Activated CD8-positive, alpha-beta T cell treated with anti-CD3 and anti-CD28 coated beads, Interleukin-2, amount 10 ng/mL, durations not matched to agents 7 days and 5 days (primary cell): ENCODE measurements at regions not wholly inside any gene's neighbourhood (a gene's known extent, or its start where the extent isn't known, plus 50 kb on each side); places are given as distances from the start of the nearest gene placed in this dataset.
"Not testable (repeated sequence)": the region's sequence is repeated elsewhere in the genome, so short reads cannot be mapped to it uniquely, and the experiment has no call there.

Experiments
- ATAC-seq: fragments of 150-1000 bp; cut with Tn5 transposase; one replicate; pipeline ENCODE4 v1.10.0; 2021; ENCODE audit warnings: moderate library complexity
- CTCF ChIA-PET: fragments of 350-600 bp; sonication (Branson Sonifier 250); formaldehyde crosslinking; loops from one replicate; lab custom pipeline; 2021; ENCODE audit warnings: antibody characterized with exemption; lab: Charles Lee
- POLR2A ChIA-PET: fragments of 350-600 bp; sonication (Branson Sonifier 250); formaldehyde crosslinking; loops from one replicate; lab custom pipeline; 2021; ENCODE audit warnings: antibody characterized with exemption; lab: Charles Lee
- DNase-seq: peaks from one replicate; pipeline ENCODE4 v3.0.0-alpha.2; 2020
- H3K27ac Mint-ChIP-seq: one replicate; pipeline ENCODE4 v1.8.0; 2021; ENCODE audit warnings: mild to moderate bottlenecking, mixed read lengths
- H3K27me3 Mint-ChIP-seq: one replicate; pipeline ENCODE4 v1.8.0; 2021; ENCODE audit warnings: low read depth, mixed read lengths
- H3K36me3 Mint-ChIP-seq: one replicate; pipeline ENCODE4 v1.8.0; 2021; ENCODE audit warnings: low read depth, mixed read lengths
- H3K4me1 Mint-ChIP-seq: one replicate; pipeline ENCODE4 v1.8.0; 2021; ENCODE audit warnings: low read depth, mixed read lengths
- H3K4me3 Mint-ChIP-seq: one replicate; pipeline ENCODE4 v1.8.0; 2021; ENCODE audit warnings: mild to moderate bottlenecking, mixed read lengths
- H3K9me3 Mint-ChIP-seq: one replicate; pipeline ENCODE4 v1.8.0; 2022; ENCODE audit warnings: mixed read lengths; ENCODE audit not compliant: insufficient read depth

GRCh38 chrY:3037471-3037870 lies 102.3 kb downstream of the ZFY start:
- ATAC-seq (no peak), DNase-seq (no peak)
- CTCF ChIA-PET, result no interaction called here
- H3K27ac Mint-ChIP-seq, result no peak overlapping the region
- H3K4me1 Mint-ChIP-seq, result peaks cover 2% of the 10 kb centered on the region
- POLR2A ChIA-PET, result no interaction called here
- H3K4me3 Mint-ChIP-seq, result no peak overlapping the region
- no peaks in the 10 kb centered on the region for H3K36me3 Mint-ChIP-seq
- no peaks in the 10 kb centered on the region for H3K27me3 Mint-ChIP-seq
- H3K9me3 Mint-ChIP-seq, result no peaks in the 10 kb centered on the region

- ATAC-seq, result no peak
Observed at GRCh38 chrY:3040415-3040814, 105.2 kb downstream of the ZFY start.

GRCh38 chrY:3041985-3042384 lies 106.8 kb downstream of the ZFY start:
- no peak for DNase-seq
- Mint-ChIP-seq H3K4me3 (no peak overlapping the region), H3K9me3 (no peaks in the 10 kb centered on the region), H3K27ac (no peak overlapping the region), H3K36me3 (no peaks in the 10 kb centered on the region), H3K4me1 (no peaks in the 10 kb centered on the region), H3K27me3 (no peaks in the 10 kb centered on the region)
- ChIA-PET CTCF (no interaction called here), POLR2A (no interaction called here)
- no peak for ATAC-seq

More at GRCh38 chrY:3040415-3040814, 105.2 kb downstream of the ZFY start:
- peaks cover 2% of the 10 kb centered on the region for H3K4me1 Mint-ChIP-seq
- CTCF ChIA-PET, result no interaction called here
- H3K4me3 Mint-ChIP-seq, result no peak overlapping the region
- H3K36me3 Mint-ChIP-seq, result no peaks in the 10 kb centered on the region
- POLR2A ChIA-PET, result no interaction called here
- no peaks in the 10 kb centered on the region for H3K9me3 Mint-ChIP-seq
- no peak overlapping the region for H3K27ac Mint-ChIP-seq
- no peak for DNase-seq
- H3K27me3 Mint-ChIP-seq, result no peaks in the 10 kb centered on the region

- no peak for DNase-seq
- POLR2A ChIA-PET, result no interaction called here
Observed at GRCh38 chrY:3042901-3043300, 107.7 kb downstream of the ZFY start.

GRCh38 chrY:3045048-3045447 lies 109.9 kb downstream of the ZFY start:
- ChIA-PET POLR2A (no interaction called here), CTCF (no interaction called here)
- Mint-ChIP-seq H3K27ac (no peak overlapping the region), H3K27me3 (no peaks in the 10 kb centered on the region), H3K4me1 (no peaks in the 10 kb centered on the region), H3K4me3 (no peak overlapping the region), H3K9me3 (no peaks in the 10 kb centered on the region), H3K36me3 (no peaks in the 10 kb centered on the region)
- ATAC-seq (no peak), DNase-seq (no peak)

More at GRCh38 chrY:3042901-3043300, 107.7 kb downstream of the ZFY start:
- no peaks in the 10 kb centered on the region for H3K36me3 Mint-ChIP-seq
- no peaks in the 10 kb centered on the region for H3K9me3 Mint-ChIP-seq
- no peak overlapping the region for H3K4me3 Mint-ChIP-seq
- no peaks in the 10 kb centered on the region for H3K4me1 Mint-ChIP-seq
- CTCF ChIA-PET, result no interaction called here
- H3K27ac Mint-ChIP-seq, result no peak overlapping the region
- no peak for ATAC-seq
- H3K27me3 Mint-ChIP-seq, result no peaks in the 10 kb centered on the region

GRCh38 chrY:3055496-3055895 lies 120.3 kb downstream of the ZFY start:
- H3K27ac Mint-ChIP-seq, CTCF ChIA-PET, H3K4me1 Mint-ChIP-seq, H3K4me3 Mint-ChIP-seq, DNase-seq, H3K27me3 Mint-ChIP-seq, ATAC-seq, H3K36me3 Mint-ChIP-seq, POLR2A ChIA-PET, H3K9me3 Mint-ChIP-seq: not testable (repeated sequence)

- H3K27ac Mint-ChIP-seq, H3K9me3 Mint-ChIP-seq, H3K4me3 Mint-ChIP-seq, POLR2A ChIA-PET, H3K36me3 Mint-ChIP-seq, CTCF ChIA-PET, H3K27me3 Mint-ChIP-seq, ATAC-seq, H3K4me1 Mint-ChIP-seq, DNase-seq: not testable (repeated sequence)
Observed at GRCh38 chrY:3058342-3058741, 123.2 kb downstream of the ZFY start.

GRCh38 chrY:3060671-3061070 lies 125.5 kb downstream of the ZFY start:
- H3K4me3 Mint-ChIP-seq, H3K4me1 Mint-ChIP-seq, POLR2A ChIA-PET, H3K9me3 Mint-ChIP-seq, ATAC-seq, DNase-seq, H3K36me3 Mint-ChIP-seq, CTCF ChIA-PET, H3K27ac Mint-ChIP-seq, H3K27me3 Mint-ChIP-seq: not testable (repeated sequence)

- H3K27me3 Mint-ChIP-seq, H3K36me3 Mint-ChIP-seq, DNase-seq, H3K27ac Mint-ChIP-seq, POLR2A ChIA-PET, ATAC-seq, H3K4me1 Mint-ChIP-seq, H3K9me3 Mint-ChIP-seq, H3K4me3 Mint-ChIP-seq, CTCF ChIA-PET: not testable (repeated sequence)
Observed at GRCh38 chrY:3088149-3088548, 153.0 kb downstream of the ZFY start.

GRCh38 chrY:3108674-3109073 lies 173.5 kb downstream of the ZFY start:
- CTCF ChIA-PET, H3K27ac Mint-ChIP-seq, H3K4me3 Mint-ChIP-seq, H3K4me1 Mint-ChIP-seq, DNase-seq, H3K36me3 Mint-ChIP-seq, H3K27me3 Mint-ChIP-seq, ATAC-seq, H3K9me3 Mint-ChIP-seq, POLR2A ChIA-PET: not testable (repeated sequence)

GRCh38 chrY:3120234-3120633 lies 185.1 kb downstream of the ZFY start:
- DNase-seq, POLR2A ChIA-PET, H3K36me3 Mint-ChIP-seq, ATAC-seq, H3K9me3 Mint-ChIP-seq, H3K4me1 Mint-ChIP-seq, H3K27me3 Mint-ChIP-seq, H3K4me3 Mint-ChIP-seq, H3K27ac Mint-ChIP-seq, CTCF ChIA-PET: not testable (repeated sequence)

GRCh38 chrY:3120716-3121115 lies 185.5 kb downstream of the ZFY start:
- CTCF ChIA-PET, H3K9me3 Mint-ChIP-seq, H3K27ac Mint-ChIP-seq, H3K4me3 Mint-ChIP-seq, ATAC-seq, DNase-seq, H3K4me1 Mint-ChIP-seq, H3K36me3 Mint-ChIP-seq, H3K27me3 Mint-ChIP-seq, POLR2A ChIA-PET: not testable (repeated sequence)

GRCh38 chrY:3123482-3123881 lies 188.3 kb downstream of the ZFY start:
- H3K36me3 Mint-ChIP-seq, ATAC-seq, H3K27ac Mint-ChIP-seq, DNase-seq, H3K4me1 Mint-ChIP-seq, H3K9me3 Mint-ChIP-seq, H3K4me3 Mint-ChIP-seq, CTCF ChIA-PET, POLR2A ChIA-PET, H3K27me3 Mint-ChIP-seq: not testable (repeated sequence)
